ENCODE measurements at regions not wholly inside any gene's neighbourhood (a gene's known extent, or its start where the extent isn't known, plus 50 kb on each side); places are given as distances from the start of the nearest gene placed in this dataset.

- Histone ChIP-seq H3K9me3 (ENCODE audit: control insufficient read depth in 4 of 4, insufficient read depth in 3 of 4, low read length in 3 of 4) (no peaks in the 10 kb centered on the region), H3K4me3 (peak overlapping the region; percentile 48), H3K27me3 (ENCODE audit: control insufficient read depth in 3 of 3, insufficient read depth in 3 of 3, low read length in 2 of 3) (peaks cover 0 to 11% (median 11%) of the 10 kb centered on the region in 3 donors), H3K27ac (ENCODE audit: low read depth in 1 of 2, low read length in 1 of 2) (peak overlapping the region in 1 of 2 donors; percentile 9), H3K9ac (ENCODE audit: insufficient read depth in 1 of 2, low read length in 2 of 2) (peak overlapping the region; percentile 49 to 51), H3K36me3 (ENCODE audit: control insufficient read depth in 4 of 4, insufficient read depth in 4 of 4, low read length in 4 of 4) (no peaks in the 10 kb centered on the region), H3K4me1 (ENCODE audit: control insufficient read depth in 5 of 5, insufficient read depth in 5 of 5, low read length in 5 of 5) (peaks cover 0 to 28% (median 9%) of the 10 kb centered on the region in 5 donors)
- ATAC-seq (ENCODE audit: insufficient read depth, low FRiP score) (no peak), DNase-seq (peak in 1 of 3 donors; percentile 34)
- no peak for TF ChIP-seq CTCF (IDR thresholded peaks at IDR 0.05; ENCODE audit: control extremely low read depth, extremely low read depth)
- WGBS, 2 donors = 42 to 52% methylated on average over 10 of the region's 10 CpGs
These were observed 70.4 kb downstream of the SOX4 start for GRCh38 chr6:21663966-21664313.

GRCh38 chr6:21664314-21665109 is 71.0 kb downstream of the SOX4 start:
- DNase-seq = peak; percentile 67 to 76 (median 69)
- 3 to 5% methylated on average over 70 to 73 of the region's 73 CpGs for WGBS, 2 donors
- Histone ChIP-seq H3K9me3 (ENCODE audit: control insufficient read depth in 4 of 4, insufficient read depth in 3 of 4, low read length in 3 of 4) (no peaks in the 10 kb centered on the region), H3K9ac (ENCODE audit: insufficient read depth in 1 of 2, low read length in 2 of 2) (peak overlapping the region; percentile 49 to 51), H3K4me3 (peak overlapping the region; percentile 48), H3K36me3 (ENCODE audit: control insufficient read depth in 4 of 4, insufficient read depth in 4 of 4, low read length in 4 of 4) (no peaks in the 10 kb centered on the region), H3K27ac (ENCODE audit: low read depth in 1 of 2, low read length in 1 of 2) (peak overlapping the region; percentile 9 to 46), H3K27me3 (ENCODE audit: control insufficient read depth in 3 of 3, insufficient read depth in 3 of 3, low read length in 2 of 3) (peaks cover 0 to 11% (median 11%) of the 10 kb centered on the region in 3 donors), H3K4me1 (ENCODE audit: control insufficient read depth in 5 of 5, insufficient read depth in 5 of 5, low read length in 5 of 5) (peaks cover 0 to 34% (median 9%) of the 10 kb centered on the region in 5 donors)
- ATAC-seq (ENCODE audit: insufficient read depth, low FRiP score) = peak; percentile 48
- no peak for TF ChIP-seq CTCF (IDR thresholded peaks at IDR 0.05; ENCODE audit: control extremely low read depth, extremely low read depth)

- no peak for ATAC-seq (ENCODE audit: insufficient read depth, low FRiP score)
- Histone ChIP-seq H3K27me3 (ENCODE audit: control insufficient read depth in 3 of 3, insufficient read depth in 3 of 3, low read length in 2 of 3) (peaks cover 0 to 11% (median 11%) of the 10 kb centered on the region in 3 donors), H3K9me3 (ENCODE audit: control insufficient read depth in 4 of 4, insufficient read depth in 3 of 4, low read length in 3 of 4) (no peaks in the 10 kb centered on the region), H3K36me3 (ENCODE audit: control insufficient read depth in 4 of 4, insufficient read depth in 4 of 4, low read length in 4 of 4) (no peaks in the 10 kb centered on the region), H3K9ac (ENCODE audit: insufficient read depth in 1 of 2, low read length in 2 of 2) (no peak overlapping the region), H3K4me3 (peak overlapping the region; percentile 5), H3K27ac (ENCODE audit: low read depth in 1 of 2, low read length in 1 of 2) (no peak overlapping the region), H3K4me1 (ENCODE audit: control insufficient read depth in 5 of 5, insufficient read depth in 5 of 5, low read length in 5 of 5) (peaks cover 0 to 36% (median 9%) of the 10 kb centered on the region in 5 donors)
- peak in 1 of 3 donors; percentile 41 for DNase-seq
- 1 to 2% methylated on average over 9 of the region's 9 CpGs for WGBS, 2 donors
- TF ChIP-seq CTCF (IDR thresholded peaks at IDR 0.05; ENCODE audit: control extremely low read depth, extremely low read depth) = no peak
These were observed 71.5 kb downstream of the SOX4 start for GRCh38 chr6:21665110-21665391.

Data from lung (tissue), 11 donors.